ENCODE measurements at regions not wholly inside any gene's neighbourhood (a gene's known extent, or its start where the extent isn't known, plus 50 kb on each side); places are given as distances from the start of the nearest gene placed in this dataset.
"Not testable (repeated sequence)": the region's sequence is repeated elsewhere in the genome, so short reads cannot be mapped to it uniquely, and the experiment has no call there.

DNA sequence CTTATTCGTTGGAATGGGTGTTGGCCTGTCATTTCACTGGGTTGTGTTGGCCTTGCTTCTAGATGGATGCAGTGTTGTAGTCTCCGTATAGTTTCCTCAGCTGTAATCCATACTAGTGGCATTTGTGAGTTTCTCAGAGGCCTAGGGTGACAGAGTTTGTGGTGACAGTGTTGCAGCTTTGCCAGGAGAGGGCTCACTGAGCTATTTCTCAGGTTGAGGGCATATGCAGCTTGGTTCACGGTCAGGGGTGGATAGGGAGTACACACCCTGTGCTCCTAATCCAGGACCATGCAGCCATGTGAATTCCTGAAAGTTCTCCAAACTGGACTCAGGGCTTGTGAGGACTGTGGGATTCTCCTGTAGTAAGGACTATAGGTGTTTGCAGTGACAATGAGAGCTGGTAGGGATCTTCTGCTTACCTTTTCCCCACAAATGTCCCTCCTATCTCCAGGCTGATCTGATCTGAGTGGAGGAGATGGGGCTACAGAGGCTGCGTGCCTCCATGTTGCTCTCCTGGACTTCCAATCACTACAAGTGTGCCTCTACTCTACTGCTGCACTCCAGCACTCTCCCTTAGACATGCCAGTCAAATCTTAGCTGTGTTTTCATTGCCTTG, 229.0 kb downstream of the STK31 start:
- no peak for DNase-seq

DNA sequence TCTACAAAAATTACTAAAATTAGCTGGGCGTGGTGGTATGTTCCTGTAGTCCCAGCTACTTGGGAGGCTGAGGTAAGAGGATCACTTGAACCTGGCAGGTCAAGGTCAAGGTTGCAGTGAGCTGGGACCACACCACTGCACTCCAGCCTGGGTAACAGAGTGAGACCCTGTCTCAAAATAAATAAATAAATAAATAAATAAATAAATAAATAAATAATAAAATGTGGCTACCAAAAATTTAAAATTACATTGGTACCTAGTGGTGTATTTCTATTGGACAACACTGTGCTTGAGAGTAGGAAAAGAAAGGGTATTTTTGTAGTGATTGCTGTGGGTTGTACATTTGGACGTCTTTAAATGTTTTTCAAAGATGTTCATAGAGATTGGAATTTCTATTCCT, 229.7 kb downstream of the STK31 start:
- not testable (repeated sequence) for DNase-seq

DNA sequence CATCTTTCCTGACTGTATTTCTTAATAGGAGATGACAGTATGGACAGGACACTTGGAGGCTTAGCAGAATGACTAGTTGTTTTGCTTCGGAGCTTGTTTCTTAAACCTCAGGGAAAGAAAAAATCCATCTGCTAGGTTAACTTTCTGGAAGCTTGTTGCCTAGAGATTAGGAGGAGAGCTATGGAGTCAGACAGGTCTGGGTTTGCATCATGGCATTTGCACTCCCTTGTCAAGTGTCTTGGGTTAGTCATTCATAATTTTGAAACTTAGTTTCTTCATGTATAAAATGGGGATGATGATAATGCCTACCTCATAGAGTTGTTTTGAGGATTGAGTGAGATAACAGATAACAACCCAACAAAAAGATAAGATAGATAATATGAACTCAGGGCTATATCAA, 231.5 kb downstream of the STK31 start:
- no peak for DNase-seq

DNA sequence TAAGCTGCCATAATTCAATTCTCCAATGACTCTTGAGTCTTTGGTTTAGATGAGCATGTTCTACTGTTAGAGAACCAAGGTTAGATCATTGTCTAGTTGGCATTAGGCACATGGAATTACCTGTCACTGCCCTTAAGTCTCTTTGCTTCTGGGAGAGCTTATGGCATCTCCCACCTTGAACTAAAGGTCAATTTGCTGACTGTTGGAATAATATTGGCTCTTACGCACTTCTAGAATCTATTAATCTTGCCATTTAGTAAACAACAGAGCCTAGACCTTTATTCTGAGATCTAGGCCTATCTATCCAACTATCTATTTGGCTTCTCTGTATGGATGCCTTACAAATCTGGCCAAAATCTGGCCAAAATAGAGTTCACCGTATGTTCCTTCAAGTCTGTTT, 232.0 kb downstream of the STK31 start:
- no peak for DNase-seq

DNA sequence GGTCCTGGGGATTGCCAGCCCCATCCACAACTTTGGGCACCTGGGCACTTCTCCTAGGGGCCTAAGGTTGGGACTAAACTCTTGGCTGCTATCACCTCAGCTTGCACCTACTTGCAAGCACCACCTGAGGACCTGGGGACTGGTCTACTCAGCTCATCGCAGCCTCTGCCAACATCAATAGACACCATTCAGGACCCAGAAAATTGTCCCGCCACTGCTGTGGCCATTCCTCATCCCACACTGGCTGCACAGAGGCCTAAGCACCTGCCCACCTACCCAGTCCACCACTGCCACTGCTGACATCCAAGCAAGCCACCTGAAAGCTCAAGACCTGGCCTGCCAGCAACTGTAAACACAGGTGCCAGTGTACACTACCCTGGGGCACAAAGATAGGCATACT, 234.1 kb downstream of the STK31 start:
- no peak for DNase-seq

DNA sequence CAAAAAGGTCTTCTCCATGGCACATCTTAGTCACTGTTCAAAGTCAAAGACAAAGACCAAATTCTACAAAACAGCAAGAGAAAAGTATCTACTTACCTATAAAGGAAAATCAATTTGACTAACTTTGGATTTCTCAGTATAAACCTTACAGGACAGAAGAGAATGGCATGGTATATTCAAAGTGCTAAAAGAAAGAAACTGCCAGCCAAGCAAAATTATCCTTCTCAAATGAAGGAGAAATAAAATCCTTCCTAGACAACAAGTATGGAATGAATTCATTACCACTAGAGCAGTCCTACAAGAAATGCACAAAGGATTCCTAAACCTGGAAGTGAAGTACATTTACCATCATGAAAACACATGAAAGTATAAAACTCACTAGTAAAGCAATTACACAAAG, 235.5 kb downstream of the STK31 start:
- DNase-seq, result no peak

DNA sequence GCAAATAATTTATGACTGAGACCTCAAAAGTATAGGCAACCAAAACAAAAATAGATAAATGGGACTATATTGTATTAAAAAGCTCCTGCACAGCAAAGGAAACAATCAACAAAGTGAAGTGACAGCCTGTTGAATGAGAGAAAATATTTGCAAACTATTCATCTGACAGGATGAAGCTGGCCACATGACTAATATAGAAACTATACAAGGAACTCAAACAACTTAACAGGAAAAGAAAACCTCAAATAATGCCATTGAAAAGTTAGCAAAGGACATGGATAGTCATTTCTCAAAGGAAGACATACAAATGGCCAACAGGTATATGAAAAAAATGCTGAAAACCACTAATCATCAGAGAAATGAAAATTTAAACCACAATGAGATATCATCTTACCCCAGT, 245.1 kb downstream of the STK31 start:
- no peak for DNase-seq

DNA sequence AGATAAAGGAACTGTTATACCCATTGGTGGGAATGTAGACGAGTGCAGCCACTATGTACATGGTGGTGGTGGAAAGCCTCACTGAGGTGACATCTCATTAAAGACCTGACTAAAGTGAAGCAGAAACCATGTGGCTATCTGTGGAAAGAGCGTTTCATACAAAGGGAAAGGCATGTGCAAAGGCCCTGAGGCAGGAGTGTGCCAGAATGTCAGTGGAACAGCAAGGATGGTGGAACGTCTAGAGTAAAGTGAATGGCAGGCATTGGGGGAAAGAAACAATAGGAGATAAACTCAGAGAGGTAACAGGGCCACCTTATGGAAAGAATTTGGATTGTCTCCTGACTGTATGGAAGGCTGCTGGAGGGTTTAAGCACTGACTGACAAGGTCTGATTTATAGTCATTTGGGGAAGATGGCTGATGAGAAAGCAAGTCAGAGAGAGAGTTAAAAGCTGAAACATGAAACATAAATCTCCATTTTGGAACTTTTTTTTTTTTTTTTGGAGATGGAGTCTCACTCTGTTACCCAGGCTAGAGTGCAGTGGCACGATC, 245.7 kb downstream of the STK31 start:
- no peak for DNase-seq

DNA sequence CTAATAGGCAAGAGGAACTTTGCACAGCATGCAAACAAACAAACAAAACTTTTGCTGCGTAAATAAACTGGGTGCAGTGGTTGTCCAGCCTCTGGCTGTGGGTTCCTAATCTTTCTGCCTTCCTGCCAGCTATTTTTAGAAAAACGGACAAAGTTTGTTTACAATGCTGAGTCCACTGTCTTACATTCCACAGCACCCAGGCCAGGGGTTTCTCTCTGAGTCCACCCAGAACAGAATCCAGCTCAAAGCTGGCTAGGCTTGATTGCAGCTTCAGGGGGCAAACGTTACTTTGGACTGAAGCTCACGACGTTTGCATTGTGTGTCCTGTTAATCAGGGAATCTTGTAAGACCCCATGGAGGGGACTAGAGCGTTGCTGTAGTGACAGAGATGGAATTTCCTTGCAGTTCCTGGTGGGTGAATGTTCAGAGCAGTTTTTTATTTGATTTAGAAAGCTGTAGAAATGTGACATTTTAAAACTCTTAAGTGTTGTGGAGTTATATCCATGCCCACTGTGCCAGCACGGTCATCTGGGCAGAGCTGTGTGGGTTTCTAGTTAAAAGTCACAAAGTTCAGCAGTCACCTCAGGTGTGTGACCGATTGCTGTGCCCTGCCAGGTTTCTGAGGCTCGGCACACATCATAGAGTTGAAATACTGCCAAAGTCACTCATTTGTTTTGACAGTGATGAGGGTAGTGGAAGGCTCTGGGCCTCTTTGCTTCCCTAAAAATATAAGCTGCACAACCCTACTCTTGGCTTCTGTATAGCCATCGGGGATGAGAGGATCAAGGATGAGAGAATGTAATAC, 247.0 kb downstream of the STK31 start:
- DNase-seq, result no peak

DNA sequence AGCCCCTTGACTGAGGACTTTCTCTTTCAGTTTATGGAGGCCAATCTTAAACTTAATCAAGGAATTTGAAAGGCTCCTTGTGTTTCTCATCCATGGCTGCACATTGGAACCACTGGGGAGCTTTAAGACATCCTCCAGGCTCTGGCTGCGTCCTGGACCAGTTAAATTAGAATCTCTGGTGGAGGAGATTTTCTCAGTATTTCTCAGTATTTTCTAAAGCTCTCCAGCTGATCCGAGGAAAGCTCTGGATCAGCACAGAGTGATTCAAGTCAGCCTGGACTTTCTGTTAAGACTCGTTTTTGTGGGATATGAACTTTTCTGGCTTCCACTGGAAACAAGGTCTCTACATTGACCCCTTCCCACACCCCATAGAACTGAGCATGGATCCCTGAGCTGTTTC, 249.8 kb downstream of the STK31 start:
- DNase-seq, result no peak

DNA sequence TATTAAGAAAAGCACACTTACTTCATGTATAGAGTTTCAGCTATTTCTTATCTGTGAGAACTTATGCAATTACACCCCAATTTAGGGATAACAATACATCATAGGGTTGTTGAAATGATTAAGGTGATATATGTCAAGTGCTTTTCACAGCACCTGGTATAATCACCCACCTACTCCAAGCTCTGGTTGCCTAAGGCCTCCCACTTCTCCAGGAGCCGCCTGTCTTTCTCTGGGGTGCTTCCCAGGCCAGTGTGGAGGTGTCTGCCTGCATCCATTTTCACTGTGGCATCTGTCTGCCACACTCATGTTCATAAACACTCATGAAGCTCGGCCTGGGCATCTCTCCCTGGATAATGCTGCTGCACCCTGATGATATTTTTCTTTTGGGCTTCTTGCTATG, 250.3 kb downstream of the STK31 start:
- DNase-seq, result no peak

DNA sequence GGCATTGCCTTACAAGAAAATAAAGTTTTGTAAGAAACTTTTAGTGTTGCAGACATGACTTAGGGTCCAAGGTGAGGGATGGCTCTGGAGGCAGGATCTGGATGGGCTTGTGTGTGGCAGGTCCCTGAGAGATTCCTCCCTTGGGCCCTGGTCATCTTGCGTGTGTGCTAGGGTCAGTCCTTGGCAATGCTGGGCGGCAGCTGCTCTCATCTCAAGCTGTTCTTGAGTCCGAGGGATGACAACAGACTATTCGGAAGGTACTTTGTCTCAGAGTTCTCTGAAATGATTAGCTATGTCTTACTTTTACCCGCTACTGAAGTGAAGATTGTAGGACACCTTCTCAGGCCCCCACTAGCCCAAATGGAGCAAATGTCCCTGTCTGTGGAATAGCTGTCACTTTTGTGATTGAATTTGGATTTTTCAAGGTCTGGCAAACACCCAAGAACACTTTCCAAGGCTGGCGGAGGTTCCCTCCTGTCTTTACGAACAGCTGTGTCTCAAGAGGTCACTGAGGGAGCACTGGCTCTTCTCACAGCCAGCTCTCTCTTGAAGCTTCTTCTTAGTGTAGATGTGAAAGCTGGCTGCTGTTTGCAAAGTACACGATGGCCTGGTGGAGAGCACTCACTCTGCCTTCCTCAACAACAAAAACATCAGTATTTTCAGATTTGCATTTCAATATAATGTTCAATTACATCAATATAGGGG, 253.6 kb downstream of the STK31 start:
- DNase-seq, result no peak

DNA sequence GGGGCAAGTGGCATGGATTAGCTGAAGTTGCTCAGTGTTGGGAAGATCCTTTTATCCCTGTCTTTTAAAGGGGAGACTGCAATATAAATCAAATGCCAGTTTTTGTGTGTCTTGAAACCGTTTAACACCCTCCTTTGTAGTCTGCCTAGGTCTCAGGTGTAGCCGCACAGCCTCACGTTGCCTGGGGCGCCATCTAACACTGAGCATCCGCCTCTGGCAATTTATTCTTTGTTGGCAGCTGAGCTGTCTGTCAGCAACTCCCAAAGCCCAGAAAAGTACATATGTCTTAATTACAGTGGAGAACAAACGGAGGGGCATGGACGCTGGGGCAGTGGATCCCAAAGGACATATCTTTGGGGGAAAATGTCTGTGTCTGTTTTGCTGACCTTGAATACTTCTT, 254.7 kb downstream of the STK31 start:
- DNase-seq, result no peak

DNA sequence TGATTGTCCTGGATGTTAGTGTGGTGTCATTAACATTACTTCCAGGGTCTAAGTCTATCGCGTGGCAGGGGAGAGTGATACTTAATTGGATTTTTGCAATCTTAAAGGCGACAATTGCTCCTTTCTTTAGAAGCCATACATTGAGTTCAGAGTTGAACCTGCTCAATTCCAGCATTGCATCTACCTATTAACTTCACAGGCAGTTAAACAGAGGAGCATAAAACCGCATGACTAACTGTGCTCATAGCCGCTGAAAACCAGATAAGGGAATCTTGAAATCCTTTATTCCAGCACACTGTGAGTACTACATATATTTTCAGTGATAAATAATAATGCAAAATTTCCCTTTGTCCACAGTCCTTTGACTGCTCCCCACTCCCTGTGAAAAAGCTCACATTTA, 255.3 kb downstream of the STK31 start:
- DNase-seq, result no peak

DNA sequence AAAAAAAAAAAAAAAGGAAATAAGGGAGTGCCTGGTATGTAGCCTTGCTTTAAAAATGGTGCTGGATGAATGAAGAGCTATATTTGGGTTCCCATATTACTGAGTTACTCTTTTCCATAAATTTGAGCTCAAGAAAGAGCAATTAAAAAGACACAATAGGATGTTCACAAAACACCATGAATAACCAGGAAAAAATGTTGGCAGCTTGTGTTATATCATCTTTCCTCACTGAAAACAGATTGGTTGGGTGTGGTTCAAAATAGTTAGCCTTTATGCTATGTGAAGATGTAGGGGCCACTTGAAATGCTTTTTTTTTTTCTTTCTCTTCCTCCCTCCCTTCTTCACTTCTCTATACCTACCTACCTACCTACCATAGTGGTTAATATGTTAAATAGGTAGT, 256.9 kb downstream of the STK31 start:
- no peak for DNase-seq

DNA sequence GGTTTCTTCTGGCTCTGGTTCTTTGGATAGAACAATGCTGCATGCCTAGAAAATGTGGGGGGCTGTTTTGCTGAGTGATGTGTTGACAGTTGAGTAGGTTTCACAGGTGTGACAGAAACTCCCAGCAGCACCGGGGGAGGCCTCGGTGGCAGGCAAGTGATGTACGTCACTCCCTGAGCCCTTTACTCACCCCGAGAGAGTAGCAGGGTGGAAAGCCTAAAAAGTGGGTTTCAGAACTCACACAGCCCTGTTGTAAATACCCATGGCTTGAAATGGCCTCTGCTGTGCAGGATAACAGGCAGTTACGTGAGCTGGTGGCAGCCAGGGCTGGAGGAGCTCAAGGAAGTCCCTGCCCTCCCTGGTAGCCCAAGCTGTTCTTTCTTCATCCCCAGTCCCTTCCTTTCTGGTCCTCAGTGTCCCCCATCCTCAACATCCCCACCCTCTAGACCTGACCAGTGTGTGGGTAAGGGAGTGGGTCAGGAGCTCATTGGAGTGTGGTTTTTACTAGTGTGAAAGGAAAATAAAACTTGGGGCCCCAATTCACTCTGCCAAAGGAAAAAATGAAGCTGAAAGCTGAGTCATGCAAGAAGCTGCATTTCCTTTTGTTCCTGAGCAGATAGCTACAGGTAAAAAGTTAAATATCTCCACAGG, 258.1 kb downstream of the STK31 start:
- DNase-seq, result no peak

DNA sequence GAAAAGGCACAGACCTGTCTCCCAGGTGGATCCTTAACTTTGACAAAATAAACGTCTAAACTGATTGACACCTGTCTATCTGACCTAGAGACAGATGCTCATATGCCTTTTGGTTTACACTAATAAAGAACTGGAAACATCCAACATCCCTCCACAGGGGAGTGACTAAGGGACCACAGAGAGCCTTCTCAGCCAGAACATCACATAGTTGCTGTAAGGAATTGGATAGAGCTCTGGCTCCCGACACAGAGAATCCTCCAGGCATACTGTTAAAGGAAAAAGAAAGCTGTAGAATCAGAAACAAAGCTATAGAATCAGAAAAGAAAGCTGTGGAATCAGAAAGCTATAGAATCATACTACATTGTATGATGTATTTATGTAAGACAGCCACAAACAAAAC, 258.8 kb downstream of the STK31 start:
- DNase-seq, result no peak

DNA sequence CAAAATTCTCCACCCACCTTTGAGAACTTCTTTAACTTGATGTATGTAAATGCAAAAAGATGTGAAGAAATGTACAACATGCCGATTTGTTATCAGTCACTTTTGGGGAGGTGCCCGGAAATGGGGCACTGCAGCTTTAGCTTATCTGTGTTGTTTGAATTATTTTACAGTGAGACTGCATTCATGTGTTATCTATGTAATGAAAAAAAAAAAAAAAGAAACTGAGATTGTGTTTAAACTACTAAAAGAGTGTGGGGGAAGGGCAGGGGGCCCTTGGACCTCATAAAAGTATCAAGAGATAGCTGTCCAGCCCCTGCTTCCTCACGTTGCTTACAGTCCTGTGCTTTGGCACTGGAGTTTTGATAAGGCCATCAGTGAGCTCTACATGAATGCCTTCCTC, 259.4 kb downstream of the STK31 start:
- no peak for DNase-seq

DNA sequence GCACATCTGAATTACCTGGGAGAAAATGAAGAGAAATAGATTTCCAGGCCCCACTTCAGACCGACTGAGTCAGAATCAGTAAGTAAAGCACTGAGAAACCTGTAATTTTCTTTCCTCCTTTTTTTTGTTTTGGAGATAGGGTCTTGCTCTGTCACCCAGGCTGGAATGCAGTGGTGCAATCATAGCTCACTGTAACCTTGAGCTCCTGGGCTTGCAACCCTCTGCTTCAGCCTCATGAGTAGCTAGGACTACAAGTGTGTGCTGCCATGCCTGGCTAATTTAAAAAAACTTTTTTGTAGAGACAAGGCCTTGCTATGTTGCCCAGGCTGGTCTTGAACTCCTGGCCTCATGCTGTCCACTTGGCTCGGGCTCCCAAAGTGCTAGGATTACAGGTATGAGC, 260.2 kb downstream of the STK31 start:
- no peak for DNase-seq

DNA sequence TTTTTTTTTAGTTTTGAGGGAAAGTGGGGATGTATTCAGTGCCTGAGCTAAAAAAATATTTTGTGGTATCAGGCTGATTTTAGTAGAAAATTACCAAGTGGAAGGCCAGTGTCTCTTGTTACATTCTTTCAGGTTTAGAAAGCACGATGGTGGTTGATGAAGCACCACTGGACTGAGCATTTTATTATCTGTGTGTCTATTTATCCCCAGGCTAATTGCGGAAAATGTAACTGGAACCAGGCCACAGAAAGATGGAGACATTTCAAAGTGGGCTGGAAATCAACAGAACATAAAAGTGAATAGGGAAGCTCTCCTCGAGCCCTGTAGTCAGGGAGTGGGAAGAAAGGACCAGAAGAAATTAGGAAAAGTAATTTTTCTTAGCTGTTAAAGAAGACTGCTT, 261.0 kb downstream of the STK31 start:
- DNase-seq, result no peak

DNA sequence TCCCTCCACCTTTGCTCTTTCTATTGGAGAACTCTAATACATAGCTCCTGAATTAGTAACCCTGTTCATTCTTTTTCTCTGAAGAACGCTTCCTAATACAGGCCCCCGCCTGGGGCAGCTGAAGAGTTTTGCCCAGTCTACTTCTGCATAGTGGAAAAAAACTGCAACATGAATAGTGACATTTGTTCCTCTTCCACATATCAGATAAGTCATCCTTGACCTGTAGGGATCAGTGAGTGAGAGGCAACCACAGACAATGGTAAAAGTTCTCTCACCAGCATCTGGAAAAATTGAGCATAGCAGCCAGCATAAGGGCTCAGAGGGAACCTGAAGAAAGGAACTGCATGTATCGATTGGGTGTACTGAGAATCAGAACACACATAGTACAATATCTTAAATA, 262.0 kb downstream of the STK31 start:
- no peak for DNase-seq

DNA sequence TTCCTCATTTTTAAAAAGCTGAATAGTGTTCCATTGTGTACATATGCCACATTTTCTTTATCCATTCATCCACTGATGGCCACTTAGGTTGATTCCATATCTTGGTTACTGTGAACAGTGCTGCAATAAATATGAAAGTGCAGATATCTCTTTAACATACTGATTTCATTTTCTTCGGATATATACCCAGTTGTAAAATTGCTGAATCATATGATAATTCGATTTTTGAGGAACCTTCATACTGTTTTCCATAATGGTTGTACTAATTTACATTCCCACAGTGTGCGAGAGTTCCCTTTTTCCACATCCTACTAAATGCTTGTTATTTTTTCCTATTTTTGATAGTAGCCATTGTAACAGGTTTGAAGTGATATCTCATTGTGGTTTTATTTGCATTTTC, 263.2 kb downstream of the STK31 start:
- no peak for DNase-seq

DNA sequence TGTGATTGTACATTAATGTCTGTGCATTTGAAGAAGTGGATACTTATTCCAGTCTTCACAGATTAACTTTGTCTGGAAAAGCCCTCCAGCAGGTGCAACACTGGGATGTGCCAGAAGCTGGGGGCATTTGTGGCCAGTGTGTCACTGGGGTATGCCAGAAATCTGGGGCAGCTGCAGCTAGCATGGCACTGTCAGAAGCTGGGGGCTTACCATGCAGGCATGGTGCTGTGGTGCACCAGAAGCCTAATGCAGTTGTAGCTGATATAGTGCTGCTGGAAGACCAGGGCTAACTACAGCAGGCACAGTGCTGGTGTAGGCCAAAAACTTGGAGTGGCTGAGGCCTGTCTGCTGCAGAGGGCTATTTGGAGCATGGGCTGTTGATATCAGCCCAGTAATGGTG, 270.1 kb downstream of the STK31 start:
- no peak for DNase-seq

DNA sequence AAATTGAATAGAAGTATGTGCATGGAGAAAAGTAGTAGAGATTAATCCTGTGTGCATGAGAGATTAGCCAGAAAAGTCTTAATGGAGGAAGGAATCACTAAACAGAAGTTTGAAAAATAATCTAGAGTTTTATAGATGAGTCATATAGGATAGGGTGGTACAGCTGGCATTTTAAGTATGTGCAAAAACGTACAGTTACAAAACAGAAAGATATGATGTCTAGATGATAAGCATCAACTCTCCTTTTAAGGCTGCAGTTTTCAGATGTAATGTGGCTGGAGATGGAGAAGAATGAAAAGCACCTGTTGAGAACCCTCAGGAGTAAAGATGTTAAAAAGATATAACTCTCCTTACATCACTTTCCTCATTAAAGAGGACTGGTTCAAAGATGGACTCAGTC, 271.3 kb downstream of the STK31 start:
- DNase-seq, result no peak
